ENCODE measurements at regions not wholly inside any gene's neighbourhood (a gene's known extent, or its start where the extent isn't known, plus 50 kb on each side); places are given as distances from the start of the nearest gene placed in this dataset.

GRCh38 chr16:9679213-9679767, 502.9 kb downstream of the GRIN2A start:
- no peak for DNase-seq (ENCODE audit: low spot score)

- DNase-seq (ENCODE audit: low spot score) = no peak
Measured at GRCh38 chr16:9680019-9680655, 502.1 kb downstream of the GRIN2A start.

DNA sequence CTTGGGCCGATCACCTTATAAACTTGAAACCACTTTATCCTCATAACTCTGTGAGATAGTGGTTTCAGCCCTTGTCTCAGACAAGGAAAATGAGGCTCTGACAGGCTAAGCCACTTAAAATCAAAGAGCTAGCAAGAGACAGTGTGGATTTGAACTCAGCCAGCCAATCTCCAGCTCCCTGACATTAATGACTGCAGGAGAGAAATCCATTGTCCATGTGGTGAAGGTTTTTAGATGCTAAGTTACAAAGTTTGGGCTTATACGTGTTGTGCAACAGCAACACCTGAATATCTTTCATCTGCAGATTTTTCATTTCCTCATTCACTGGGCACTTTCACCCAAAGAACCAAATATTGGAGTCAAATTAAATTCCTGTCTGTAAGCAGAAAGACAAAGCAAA, 501.3 kb downstream of the GRIN2A start:
- DNase-seq (ENCODE audit: low spot score) = no peak

- DNase-seq (ENCODE audit: low spot score) = no peak
Measured at GRCh38 chr16:9681508-9681907, 500.7 kb downstream of the GRIN2A start.

- DNase-seq (ENCODE audit: low spot score) = no peak
Measured at GRCh38 chr16:9682320-9682719, 499.9 kb downstream of the GRIN2A start.

DNA sequence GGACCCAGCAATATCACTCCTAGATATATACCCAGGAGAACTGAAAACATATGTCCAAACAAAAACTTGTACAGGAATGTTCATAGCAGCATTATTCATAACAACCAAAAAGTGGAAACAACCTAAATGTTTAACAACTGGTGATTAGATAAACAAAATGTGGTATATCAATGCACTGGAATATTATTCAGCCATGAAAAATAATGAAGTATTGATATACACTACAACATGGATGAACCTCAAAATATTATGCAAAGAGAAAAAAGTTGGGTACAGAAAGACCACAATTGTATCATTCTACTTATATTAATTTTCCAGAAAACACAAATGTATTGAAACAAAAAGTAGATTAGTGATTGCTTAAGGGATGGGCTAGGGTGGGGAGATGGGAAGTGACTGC, 498.6 kb downstream of the GRIN2A start:
- DNase-seq (ENCODE audit: low spot score) = no peak

GRCh38 chr16:9687737-9688319, 494.4 kb downstream of the GRIN2A start:
- DNase-seq (ENCODE audit: low spot score) = no peak

- DNase-seq (ENCODE audit: low spot score) = no peak
Measured at GRCh38 chr16:9689597-9689996, 492.6 kb downstream of the GRIN2A start.

GRCh38 chr16:9695152-9695551, 487.1 kb downstream of the GRIN2A start:
- no peak for DNase-seq (ENCODE audit: low spot score)

Small RNA genes in the stretch of these regions (small RNA-seq; reads per million reads assigned to genes)
- gene RNA5SP403 (0 to 0.22 reads per million in 2 experiments), gene RNA5SP404 (0 to 0.04 reads per million in 2 experiments)

Data from SK-N-DZ (cell line).